ENCODE measurements at regions not wholly inside any gene's neighbourhood (a gene's known extent, or its start where the extent isn't known, plus 50 kb on each side); places are given as distances from the start of the nearest gene placed in this dataset.

- DNase-seq = no peak
- H4K20me1 ChIP-seq (ENCODE audit: low read length) = no peaks in the 10 kb centered on the region
- ChIA-PET CTCF (no interaction called here), POLR2A (ENCODE audit: unreplicated experiment) (no interaction called here)
- H2AFZ ChIP-seq (ENCODE audit: low read length) = no peak overlapping the region
- H3K4me2 ChIP-seq (ENCODE audit: low read length) = no peak overlapping the region
- intact Hi-C loops (cut with micrococcal nuclease) = no loop called here
- TF ChIP-seq CTCF (conservative IDR thresholded peaks at IDR 0.05; ENCODE audit: low read depth, low read length) (no peak), EZH2phosphoT487 (IDR thresholded peaks at IDR 0.05; ENCODE audit: borderline replicate concordance, low read length) (no peak), EZH2 (IDR thresholded peaks at IDR 0.05; ENCODE audit: low read length, unreplicated experiment) (no peak)
- H3K36me3 ChIP-seq (ENCODE audit: low read depth, low read length) = no peaks in the 10 kb centered on the region
- no peaks in the 10 kb centered on the region for H3K27me3 ChIP-seq (ENCODE audit: low read length)
- H3K9me3 ChIP-seq (ENCODE audit: low read length) = no peaks in the 10 kb centered on the region
- no TSS peak for BruUV-seq (replicated peaks)
- H3K9me2 ChIP-seq (replicated peaks; ENCODE audit: low read length) = no peaks in the 10 kb centered on the region
- H3K4me1 ChIP-seq (ENCODE audit: insufficient read depth, low read length) = 0 out of 2 replicates have a peak, but pooled peaks cover 2% of the 10 kb centered on the region
- no peak overlapping the region for H3K9ac ChIP-seq (ENCODE audit: low read length)
- no peaks in the 10 kb centered on the region for H3F3A ChIP-seq (ENCODE audit: low read length, unreplicated experiment)
- H3K27ac ChIP-seq (ENCODE audit: low read length) = no peak overlapping the region
- no peaks in the 10 kb centered on the region for H3K79me2 ChIP-seq (ENCODE audit: low read length)
- ATAC-seq = no peak
- no peak overlapping the region for H3K4me3 ChIP-seq (ENCODE audit: low read length)
Observed at GRCh38 chr5:40360685-40361084, 319.0 kb upstream of the PTGER4 start.

GRCh38 chr5:40359832-40360231, 319.9 kb upstream of the PTGER4 start:
- no peaks in the 10 kb centered on the region for H3K27me3 ChIP-seq (ENCODE audit: low read length)
- no peaks in the 10 kb centered on the region for H3K36me3 ChIP-seq (ENCODE audit: low read depth, low read length)
- H3K4me3 ChIP-seq (ENCODE audit: low read length) = no peak overlapping the region
- H3K9me2 ChIP-seq (replicated peaks; ENCODE audit: low read length) = no peaks in the 10 kb centered on the region
- ATAC-seq (no peak), DNase-seq (no peak)
- H3K79me2 ChIP-seq (ENCODE audit: low read length) = no peaks in the 10 kb centered on the region
- no peaks in the 10 kb centered on the region for H3K9me3 ChIP-seq (ENCODE audit: low read length)
- no peak overlapping the region for H3K27ac ChIP-seq (ENCODE audit: low read length)
- ChIA-PET CTCF (no interaction called here), POLR2A (ENCODE audit: unreplicated experiment) (no interaction called here)
- no peaks in the 10 kb centered on the region for H4K20me1 ChIP-seq (ENCODE audit: low read length)
- H3K4me1 ChIP-seq (ENCODE audit: insufficient read depth, low read length) = no peaks in the 10 kb centered on the region
- no peak overlapping the region for H2AFZ ChIP-seq (ENCODE audit: low read length)
- no peak for TF ChIP-seq CTCF (conservative IDR thresholded peaks at IDR 0.05; ENCODE audit: low read depth, low read length)
- TF ChIP-seq EZH2phosphoT487 (IDR thresholded peaks at IDR 0.05; ENCODE audit: borderline replicate concordance, low read length) = no peak
- no peak for TF ChIP-seq EZH2 (IDR thresholded peaks at IDR 0.05; ENCODE audit: low read length, unreplicated experiment)
- H3K9ac ChIP-seq (ENCODE audit: low read length) = no peak overlapping the region
- H3F3A ChIP-seq (ENCODE audit: low read length, unreplicated experiment) = no peaks in the 10 kb centered on the region
- intact Hi-C loops (cut with micrococcal nuclease) = no loop called here
- no TSS peak for BruUV-seq (replicated peaks)
- no peak overlapping the region for H3K4me2 ChIP-seq (ENCODE audit: low read length)

GRCh38 chr5:40359093-40359492, 320.6 kb upstream of the PTGER4 start:
- Histone ChIP-seq H3K4me3 (ENCODE audit: low read length) (no peak overlapping the region), H3K4me1 (ENCODE audit: insufficient read depth, low read length) (no peaks in the 10 kb centered on the region), H3K36me3 (ENCODE audit: low read depth, low read length) (no peaks in the 10 kb centered on the region), H3K9me3 (ENCODE audit: low read length) (no peaks in the 10 kb centered on the region), H3K27ac (ENCODE audit: low read length) (no peak overlapping the region), H3K9me2 (replicated peaks; ENCODE audit: low read length) (no peaks in the 10 kb centered on the region), H3K27me3 (ENCODE audit: low read length) (no peaks in the 10 kb centered on the region), H3K79me2 (ENCODE audit: low read length) (no peaks in the 10 kb centered on the region), H3K4me2 (ENCODE audit: low read length) (no peak overlapping the region), H3F3A (ENCODE audit: low read length, unreplicated experiment) (no peaks in the 10 kb centered on the region), H3K9ac (ENCODE audit: low read length) (no peak overlapping the region), H4K20me1 (ENCODE audit: low read length) (no peaks in the 10 kb centered on the region), H2AFZ (ENCODE audit: low read length) (no peak overlapping the region)
- intact Hi-C loops (cut with micrococcal nuclease) = no loop called here
- DNase-seq = no peak
- no peak for ATAC-seq
- ChIA-PET CTCF (no interaction called here), POLR2A (ENCODE audit: unreplicated experiment) (no interaction called here)
- no TSS peak for BruUV-seq (replicated peaks)
- TF ChIP-seq EZH2phosphoT487 (IDR thresholded peaks at IDR 0.05; ENCODE audit: borderline replicate concordance, low read length) = no peak
- TF ChIP-seq EZH2 (IDR thresholded peaks at IDR 0.05; ENCODE audit: low read length, unreplicated experiment) = no peak
- TF ChIP-seq CTCF (conservative IDR thresholded peaks at IDR 0.05; ENCODE audit: low read depth, low read length) = no peak
